Chondrocyte (in vitro differentiated cells): ENCODE measurements at regions not wholly inside any gene's neighbourhood (a gene's known extent, or its start where the extent isn't known, plus 50 kb on each side); places are given as distances from the start of the nearest gene placed in this dataset.

ENCODE experiments used
- DNase-seq: peaks from one replicate; pipeline ENCODE4 v3.0.0; 2021; ENCODE audit warnings: mixed read lengths, low spot score
- H3K27ac Mint-ChIP-seq: one replicate; pipeline ENCODE4 v1.8.0; 2021; ENCODE audit warnings: mild to moderate bottlenecking, moderate library complexity, mixed read lengths; ENCODE audit not compliant: unreplicated experiment
- H3K27me3 Mint-ChIP-seq: 2 replicates; pipeline ENCODE4 v1.8.0; 2021; ENCODE audit warnings: low read depth, mixed read lengths
- H3K36me3 Mint-ChIP-seq: 2 replicates; pipeline ENCODE4 v1.8.0; 2021; ENCODE audit warnings: low read depth, mixed read lengths
- H3K4me1 Mint-ChIP-seq: 2 replicates; pipeline ENCODE4 v1.8.0; 2021; ENCODE audit warnings: low read depth, mild to moderate bottlenecking, mixed read lengths
- H3K4me3 Mint-ChIP-seq: one replicate; pipeline ENCODE4 v1.8.0; 2021; ENCODE audit warnings: mild to moderate bottlenecking, moderate library complexity, mixed read lengths; ENCODE audit not compliant: unreplicated experiment
- H3K9me3 Mint-ChIP-seq: 2 replicates; pipeline ENCODE4 v1.8.0; 2021; ENCODE audit warnings: low read depth, mixed read lengths
- CTCF ChIP-seq: fragments of 200-600 bp; sonication (generic); IDR thresholded peaks from 2 replicates; pipeline ENCODE4 v1.5.0; 2021; ENCODE audit warnings: antibody characterized with exemption, mild to moderate bottlenecking, moderate library complexity

- no peaks in the 10 kb centered on the region for H3K36me3 Mint-ChIP-seq
- TF ChIP-seq CTCF, result peak; percentile 8
- no peak for DNase-seq
- no peak overlapping the region for H3K4me3 Mint-ChIP-seq
- H3K27ac Mint-ChIP-seq, result no peak overlapping the region
- peaks cover 14% of the 10 kb centered on the region for H3K4me1 Mint-ChIP-seq
- no peaks in the 10 kb centered on the region for H3K9me3 Mint-ChIP-seq
- peaks cover 33% of the 10 kb centered on the region for H3K27me3 Mint-ChIP-seq
Measured at GRCh38 chr17:34178092-34178491, 77.0 kb upstream of the CCL2 start.

- Mint-ChIP-seq H3K36me3 (no peaks in the 10 kb centered on the region), H3K4me1 (peaks cover 12% of the 10 kb centered on the region), H3K4me3 (no peak overlapping the region), H3K27ac (no peak overlapping the region), H3K9me3 (no peaks in the 10 kb centered on the region), H3K27me3 (peaks cover 35% of the 10 kb centered on the region)
- TF ChIP-seq CTCF, result no peak
- no peak for DNase-seq
Measured at GRCh38 chr17:34182036-34182803, 72.9 kb upstream of the CCL2 start.

GRCh38 chr17:34195987-34196386 lies 59.1 kb upstream of the CCL2 start:
- no peak overlapping the region for H3K27ac Mint-ChIP-seq
- DNase-seq, result no peak

GRCh38 chr17:34198519-34198918 lies 56.6 kb upstream of the CCL2 start:
- Mint-ChIP-seq H3K27ac (no peak overlapping the region), H3K4me1 (no peaks in the 10 kb centered on the region), H3K9me3 (peaks cover 5% of the 10 kb centered on the region), H3K36me3 (no peaks in the 10 kb centered on the region), H3K27me3 (peaks cover 41% of the 10 kb centered on the region), H3K4me3 (no peak overlapping the region)
- DNase-seq, result no peak
- no peak for TF ChIP-seq CTCF

More at GRCh38 chr17:34195987-34196386, 59.1 kb upstream of the CCL2 start:
- Mint-ChIP-seq H3K9me3 (peaks cover 4% of the 10 kb centered on the region), H3K4me3 (no peak overlapping the region), H3K36me3 (no peaks in the 10 kb centered on the region), H3K4me1 (no peaks in the 10 kb centered on the region), H3K27me3 (peaks cover 36% of the 10 kb centered on the region)
- TF ChIP-seq CTCF, result no peak

- Mint-ChIP-seq H3K9me3 (peaks cover 5% of the 10 kb centered on the region), H3K4me1 (no peaks in the 10 kb centered on the region), H3K4me3 (no peak overlapping the region), H3K36me3 (no peaks in the 10 kb centered on the region), H3K27ac (no peak overlapping the region), H3K27me3 (peaks cover 38% of the 10 kb centered on the region)
- TF ChIP-seq CTCF, result no peak
- no peak for DNase-seq
Measured at GRCh38 chr17:34199454-34199853, 55.6 kb upstream of the CCL2 start.
